ENCODE measurements at regions not wholly inside any gene's neighbourhood (a gene's known extent, or its start where the extent isn't known, plus 50 kb on each side); places are given as distances from the start of the nearest gene placed in this dataset.

DNA sequence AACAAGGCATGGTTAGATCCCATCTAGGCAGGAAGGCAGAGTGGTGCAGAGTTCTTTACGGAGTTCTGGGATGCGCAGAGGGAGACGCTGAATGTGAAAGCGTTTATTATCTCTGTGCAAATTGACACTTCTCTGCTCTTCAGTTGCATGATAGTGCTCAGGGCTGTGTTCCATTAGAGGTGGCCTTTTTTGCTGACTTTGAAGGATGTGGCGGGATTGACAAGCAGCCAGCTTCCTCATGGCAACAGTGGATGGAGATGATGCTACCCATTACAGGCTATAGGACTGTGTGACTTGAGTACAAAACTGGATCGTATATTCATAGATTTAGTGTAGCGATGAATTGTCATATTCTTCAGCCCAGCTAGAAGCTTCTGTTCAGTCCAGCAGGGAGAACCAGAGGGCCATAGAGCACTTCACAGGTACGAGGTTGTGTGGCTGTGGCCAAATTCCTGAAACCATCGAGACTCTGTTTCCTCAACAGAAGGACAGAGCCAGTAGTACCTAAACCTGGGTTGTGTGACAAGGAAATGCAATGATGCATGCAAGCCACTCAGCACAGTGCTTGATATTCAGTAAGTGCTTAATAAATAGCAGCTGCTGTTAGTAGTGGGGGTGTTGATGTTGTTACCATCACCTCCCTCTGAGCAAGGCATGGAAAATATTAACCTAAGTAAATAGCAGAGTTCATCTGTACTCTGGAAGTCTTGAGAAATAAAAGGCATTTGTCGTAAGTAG lies 430.0 kb upstream of the KAZN start:
- no peak for ATAC-seq
- Histone ChIP-seq H3K27me3 (ENCODE audit: control insufficient read depth in 1 of 2, insufficient read depth in 2 of 2, low read length in 2 of 2) (no peaks in the 10 kb centered on the region), H3K4me2 (ENCODE audit: low read depth, low read length) (no peak overlapping the region), H3K4me3 (replicated peaks in 1 of 3; ENCODE audit: insufficient read depth in 1 of 3, low read depth in 2 of 3, low read length in 3 of 3) (no peak overlapping the region), H3K79me2 (ENCODE audit: insufficient read depth, low read length) (no peaks in the 10 kb centered on the region), H3K9ac (ENCODE audit: insufficient read depth, low read depth, low read length) (no peak overlapping the region), H3K36me3 (replicated peaks in 1 of 2; ENCODE audit: control insufficient read depth in 1 of 2, insufficient read depth in 2 of 2, low read length in 2 of 2) (no peaks in the 10 kb centered on the region), H2AFZ (ENCODE audit: low read length) (no peak overlapping the region), H3K27ac (ENCODE audit: extremely low read length, insufficient read depth, low read length) (no peak overlapping the region), H3K9me3 (ENCODE audit: low read length) (peaks cover 6% of the 10 kb centered on the region; the same call in 1 of the 2 replicates), H3K4me1 (ENCODE audit: insufficient read depth, low read length) (no peaks in the 10 kb centered on the region), H4K20me1 (ENCODE audit: insufficient read depth, low read length) (no peaks in the 10 kb centered on the region)
- WGBS (ENCODE audit: low lambda C conversion rate), result 45% methylated on average over 9 of the region's 10 CpGs
- ChIA-PET CTCF (ENCODE audit: low intra/inter-chr PET ratio, low total read pairs) (no interaction called here), POLR2A (no interaction called here)
- FAIRE-seq, result no peak
- no peak for DNase-seq (ENCODE audit: low spot score)
- TF ChIP-seq FLYWCH1 (CRISPR knock-in tag; IDR thresholded peaks at IDR 0.05), result no peak
- TF ChIP-seq, protein P1, sequence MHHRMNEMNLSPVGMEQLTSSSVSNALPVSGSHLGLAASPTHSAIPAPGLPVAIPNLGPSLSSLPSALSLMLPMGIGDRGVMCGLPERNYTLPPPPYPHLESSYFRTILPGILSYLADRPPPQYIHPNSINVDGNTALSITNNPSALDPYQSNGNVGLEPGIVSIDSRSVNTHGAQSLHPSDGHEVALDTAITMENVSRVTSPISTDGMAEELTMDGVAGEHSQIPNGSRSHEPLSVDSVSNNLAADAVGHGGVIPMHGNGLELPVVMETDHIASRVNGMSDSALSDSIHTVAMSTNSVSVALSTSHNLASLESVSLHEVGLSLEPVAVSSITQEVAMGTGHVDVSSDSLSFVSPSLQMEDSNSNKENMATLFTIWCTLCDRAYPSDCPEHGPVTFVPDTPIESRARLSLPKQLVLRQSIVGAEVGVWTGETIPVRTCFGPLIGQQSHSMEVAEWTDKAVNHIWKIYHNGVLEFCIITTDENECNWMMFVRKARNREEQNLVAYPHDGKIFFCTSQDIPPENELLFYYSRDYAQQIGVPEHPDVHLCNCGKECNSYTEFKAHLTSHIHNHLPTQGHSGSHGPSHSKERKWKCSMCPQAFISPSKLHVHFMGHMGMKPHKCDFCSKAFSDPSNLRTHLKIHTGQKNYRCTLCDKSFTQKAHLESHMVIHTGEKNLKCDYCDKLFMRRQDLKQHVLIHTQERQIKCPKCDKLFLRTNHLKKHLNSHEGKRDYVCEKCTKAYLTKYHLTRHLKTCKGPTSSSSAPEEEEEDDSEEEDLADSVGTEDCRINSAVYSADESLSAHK (CRISPR knock-in tag; IDR thresholded peaks at IDR 0.05; ENCODE audit: borderline replicate concordance), result no peak
- TF ChIP-seq MTERF4 (CRISPR knock-in tag; IDR thresholded peaks at IDR 0.05), result no peak
- no peak for TF ChIP-seq ZBTB7B (CRISPR knock-in tag; IDR thresholded peaks at IDR 0.05)
- in situ Hi-C loops (cut with HindIII; ENCODE audit: extremely low pct_ligation_motif_present, low pct_unique_long_range_greater_than_20kb), result no loop called here
- intact Hi-C loops (cut with micrococcal nuclease; ENCODE audit: unreplicated experiment), result no loop called here
- BruUV-seq (replicated peaks), result no TSS peak
